Gastroesophageal sphincter (tissue), 4 donors: ENCODE measurements at regions not wholly inside any gene's neighbourhood (a gene's known extent, or its start where the extent isn't known, plus 50 kb on each side); places are given as distances from the start of the nearest gene placed in this dataset.

Source experiments
- ATAC-seq: fragments of 150-250 bp; one replicate; pipeline ENCODE4 v1.9.1; 2016; ENCODE audit warnings: mild to moderate bottlenecking, moderate library complexity
- H3K27ac ChIP-seq, 4 donors: fragments of 200-600 bp; sonication (generic) in 3 of 4; 1 replicate in 3 of 4; 2 replicates in 1 of 4; pipeline ENCODE4 v1.5.1; 2016 to 2019
- H3K27me3 ChIP-seq: fragments of 200-600 bp; sonication (generic); one replicate; pipeline ENCODE4 v1.5.1; 2019
- H3K36me3 ChIP-seq, 2 donors: fragments of 200-600 bp; sonication (generic); one replicate each; pipeline ENCODE4 v1.5.1; 2019; ENCODE audit warnings: control low read depth in 1 of 2
- H3K4me1 ChIP-seq, 3 donors: fragments of 200-600 bp; sonication (generic); 1 replicate in 2 of 3; 2 replicates in 1 of 3; pipeline ENCODE4 v1.5.1; 2016 to 2019; ENCODE audit warnings: control low read depth in 2 of 3
- H3K4me3 ChIP-seq, 2 donors: fragments of 200-600 bp; sonication (generic); one replicate each; pipeline ENCODE4 v1.5.1; 2019; ENCODE audit warnings: mild to moderate bottlenecking in 1 of 2, moderate library complexity in 1 of 2
- H3K9me3 ChIP-seq, 3 donors: fragments of 200-600 bp; sonication (generic); one replicate each; pipeline ENCODE4 v1.5.1; 2017 to 2019; ENCODE audit warnings: control low read depth in 2 of 3
- EP300 ChIP-seq: sonication (generic); formaldehyde crosslinking; IDR thresholded peaks from one replicate; pipeline ENCODE4 v1.6.1; 2017; ENCODE audit warnings: antibody characterized with exemption, mild to moderate bottlenecking
- POLR2A ChIP-seq, 2 donors: fragments of 450-650 bp; IDR thresholded peaks; one replicate each; pipeline ENCODE4 v1.6.1; 2017; ENCODE audit warnings: antibody characterized with exemption in 2 of 2, mild to moderate bottlenecking in 2 of 2, moderate library complexity in 1 of 2
- POLR2AphosphoS5 ChIP-seq: sonication (generic); formaldehyde crosslinking; IDR thresholded peaks from one replicate; pipeline ENCODE4 v1.6.1; 2017; ENCODE audit warnings: antibody characterized with exemption
- WGBS, 2 donors: methylation state at CpG; one replicate each; pipeline ENCODE4 v1.1.5; 2018; ENCODE audit warnings: low coverage in 1 of 2; 5-methylcytosine and 5-hydroxymethylcytosine counted together
- TF ChIP-seq, protein P1 (sequence below), 4 experiments: fragments of 200-600 bp in 2 of 4; fragments of 450-650 bp in 2 of 4; sonication (generic) in 1 of 4; IDR thresholded peaks; one replicate each; pipeline ENCODE4 v1.5.1; 2017 to 2019; ENCODE audit warnings: antibody characterized with exemption in 4 of 4, mild to moderate bottlenecking in 2 of 4, moderate library complexity in 2 of 4

DNA sequence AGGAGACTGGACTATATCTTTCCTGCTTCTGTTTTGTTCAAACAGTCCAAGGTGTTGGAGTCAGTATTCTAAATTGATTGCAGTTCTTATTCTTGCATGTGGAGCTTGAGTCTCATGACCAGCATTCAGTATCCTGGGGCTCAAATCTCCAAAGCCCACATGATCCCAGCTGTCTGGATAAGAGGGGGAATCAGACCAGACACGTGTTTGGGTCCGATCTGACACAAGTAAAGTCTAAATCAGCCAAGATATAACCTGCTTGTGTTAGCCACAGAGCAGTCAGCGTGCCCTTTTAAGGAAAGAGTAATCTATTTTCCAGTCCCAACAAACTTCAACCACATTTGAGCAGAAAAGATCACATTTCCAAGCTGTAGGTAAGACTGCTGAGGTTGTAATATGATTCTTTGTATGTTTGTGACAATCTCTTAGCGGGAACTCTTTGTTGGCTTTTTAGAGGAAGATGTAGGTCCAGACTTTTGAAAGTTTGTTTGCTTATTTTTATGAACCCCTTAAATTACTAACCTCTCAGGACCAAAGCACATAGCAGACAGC, 334.6 kb downstream of the SLC4A3 start:
- ATAC-seq, result no peak
- 53 to 60% methylated on average over 3 to 4 of the region's 4 CpGs for WGBS, 2 donors
- Histone ChIP-seq H3K9me3 (peaks cover 0 to 11% (median 0%) of the 10 kb centered on the region in 3 donors), H3K4me1 (no peaks in the 10 kb centered on the region), H3K36me3 (no peaks in the 10 kb centered on the region), H3K27ac (no peak overlapping the region), H3K4me3 (no peak overlapping the region), H3K27me3 (peaks cover 3% of the 10 kb centered on the region)
- no peak for TF ChIP-seq EP300
- no peak for TF ChIP-seq POLR2AphosphoS5

DNA sequence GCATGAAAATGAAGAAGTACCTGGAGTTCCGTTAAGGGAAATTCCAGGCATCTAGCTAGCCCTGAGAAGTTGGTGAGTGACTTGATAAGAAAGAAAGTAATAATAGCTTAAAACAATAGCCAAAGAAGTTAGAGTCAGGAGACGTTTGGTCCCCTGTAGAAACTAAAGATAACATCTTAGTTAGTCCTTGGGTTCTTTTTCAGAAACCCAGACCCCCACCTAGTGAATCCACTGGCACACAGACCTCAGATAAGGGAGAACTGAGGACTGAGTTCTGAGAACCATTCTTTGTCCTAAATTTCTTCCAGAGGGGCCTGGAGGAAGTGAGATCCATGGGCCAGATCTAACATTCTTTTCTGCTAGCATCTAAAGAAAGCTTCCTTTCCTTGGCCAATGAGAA, 335.4 kb downstream of the SLC4A3 start:
- no peaks in the 10 kb centered on the region for H3K4me1 ChIP-seq
- H3K27me3 ChIP-seq, result peaks cover 3% of the 10 kb centered on the region
- TF ChIP-seq POLR2AphosphoS5 (no peak), POLR2A (IDR thresholded peaks at IDR 0.05) (no peak), EP300 (no peak)
- TF ChIP-seq, protein P1, sequence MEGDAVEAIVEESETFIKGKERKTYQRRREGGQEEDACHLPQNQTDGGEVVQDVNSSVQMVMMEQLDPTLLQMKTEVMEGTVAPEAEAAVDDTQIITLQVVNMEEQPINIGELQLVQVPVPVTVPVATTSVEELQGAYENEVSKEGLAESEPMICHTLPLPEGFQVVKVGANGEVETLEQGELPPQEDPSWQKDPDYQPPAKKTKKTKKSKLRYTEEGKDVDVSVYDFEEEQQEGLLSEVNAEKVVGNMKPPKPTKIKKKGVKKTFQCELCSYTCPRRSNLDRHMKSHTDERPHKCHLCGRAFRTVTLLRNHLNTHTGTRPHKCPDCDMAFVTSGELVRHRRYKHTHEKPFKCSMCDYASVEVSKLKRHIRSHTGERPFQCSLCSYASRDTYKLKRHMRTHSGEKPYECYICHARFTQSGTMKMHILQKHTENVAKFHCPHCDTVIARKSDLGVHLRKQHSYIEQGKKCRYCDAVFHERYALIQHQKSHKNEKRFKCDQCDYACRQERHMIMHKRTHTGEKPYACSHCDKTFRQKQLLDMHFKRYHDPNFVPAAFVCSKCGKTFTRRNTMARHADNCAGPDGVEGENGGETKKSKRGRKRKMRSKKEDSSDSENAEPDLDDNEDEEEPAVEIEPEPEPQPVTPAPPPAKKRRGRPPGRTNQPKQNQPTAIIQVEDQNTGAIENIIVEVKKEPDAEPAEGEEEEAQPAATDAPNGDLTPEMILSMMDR (IDR thresholded peaks at IDR 0.05), result no peak
- ATAC-seq, result no peak
- no peaks in the 10 kb centered on the region for H3K36me3 ChIP-seq
- H3K9me3 ChIP-seq, result peaks cover 0 to 3% (median 0%) of the 10 kb centered on the region in 3 donors
- 72 to 80% methylated on average over 1 to 2 of the region's 2 CpGs for WGBS, 2 donors
- H3K27ac ChIP-seq, result no peak overlapping the region
- no peak overlapping the region for H3K4me3 ChIP-seq

DNA sequence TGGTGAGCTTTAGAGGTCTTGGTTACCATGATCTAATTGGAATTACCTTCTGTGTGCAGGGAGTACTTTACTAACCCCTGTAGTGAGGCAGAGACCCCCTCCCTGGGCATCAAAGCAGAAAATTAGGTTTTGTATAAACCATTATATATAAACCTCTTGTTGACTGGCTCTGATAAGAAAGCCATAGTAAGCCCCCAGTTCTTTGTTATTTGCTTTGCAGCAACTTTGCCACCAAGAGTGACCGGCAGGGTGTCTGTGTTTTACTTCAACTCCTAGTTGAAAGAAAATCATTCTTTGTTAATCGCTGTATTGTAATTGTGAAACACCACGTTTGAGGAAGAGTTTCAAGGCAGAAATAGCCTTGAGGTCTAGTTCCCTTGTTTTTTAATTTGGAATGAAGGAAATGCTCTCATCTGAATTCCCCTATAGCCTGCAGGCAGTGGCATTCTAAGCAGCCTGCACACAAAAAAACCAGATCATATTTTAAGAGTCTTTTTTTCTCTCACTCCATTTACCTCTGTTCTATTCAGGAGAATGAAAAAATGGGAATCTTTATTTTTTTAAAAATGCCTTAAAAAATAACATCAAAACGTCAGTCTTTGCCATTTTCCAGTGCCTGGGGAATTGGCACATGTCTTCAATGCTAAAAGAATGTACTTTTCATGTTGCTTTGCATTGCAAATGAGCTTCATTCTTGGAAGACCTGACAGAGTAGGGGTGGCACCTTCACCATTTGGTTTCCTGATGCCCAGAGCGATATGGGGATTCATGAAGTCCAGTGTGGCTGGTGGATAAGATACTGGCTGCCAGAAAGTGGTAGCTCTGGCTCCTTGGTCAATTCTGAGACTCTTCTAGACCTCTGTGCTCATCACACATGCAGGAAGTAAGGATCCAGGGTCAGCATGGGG, 338.1 kb downstream of the SLC4A3 start:
- ATAC-seq, result no peak
- H3K36me3 ChIP-seq, result no peaks in the 10 kb centered on the region
- no peaks in the 10 kb centered on the region for H3K4me1 ChIP-seq
- H3K27me3 ChIP-seq, result peaks cover 3% of the 10 kb centered on the region
- H3K9me3 ChIP-seq, result no peaks in the 10 kb centered on the region
- 56 to 58% methylated on average over 4 of the region's 5 CpGs for WGBS, 2 donors
- no peak overlapping the region for H3K4me3 ChIP-seq
- H3K27ac ChIP-seq, result no peak overlapping the region
- TF ChIP-seq POLR2A (IDR thresholded peaks at IDR 0.05) (no peak), POLR2AphosphoS5 (no peak), EP300 (no peak)
- TF ChIP-seq, protein P1 (IDR thresholded peaks at IDR 0.05), result no peak

DNA sequence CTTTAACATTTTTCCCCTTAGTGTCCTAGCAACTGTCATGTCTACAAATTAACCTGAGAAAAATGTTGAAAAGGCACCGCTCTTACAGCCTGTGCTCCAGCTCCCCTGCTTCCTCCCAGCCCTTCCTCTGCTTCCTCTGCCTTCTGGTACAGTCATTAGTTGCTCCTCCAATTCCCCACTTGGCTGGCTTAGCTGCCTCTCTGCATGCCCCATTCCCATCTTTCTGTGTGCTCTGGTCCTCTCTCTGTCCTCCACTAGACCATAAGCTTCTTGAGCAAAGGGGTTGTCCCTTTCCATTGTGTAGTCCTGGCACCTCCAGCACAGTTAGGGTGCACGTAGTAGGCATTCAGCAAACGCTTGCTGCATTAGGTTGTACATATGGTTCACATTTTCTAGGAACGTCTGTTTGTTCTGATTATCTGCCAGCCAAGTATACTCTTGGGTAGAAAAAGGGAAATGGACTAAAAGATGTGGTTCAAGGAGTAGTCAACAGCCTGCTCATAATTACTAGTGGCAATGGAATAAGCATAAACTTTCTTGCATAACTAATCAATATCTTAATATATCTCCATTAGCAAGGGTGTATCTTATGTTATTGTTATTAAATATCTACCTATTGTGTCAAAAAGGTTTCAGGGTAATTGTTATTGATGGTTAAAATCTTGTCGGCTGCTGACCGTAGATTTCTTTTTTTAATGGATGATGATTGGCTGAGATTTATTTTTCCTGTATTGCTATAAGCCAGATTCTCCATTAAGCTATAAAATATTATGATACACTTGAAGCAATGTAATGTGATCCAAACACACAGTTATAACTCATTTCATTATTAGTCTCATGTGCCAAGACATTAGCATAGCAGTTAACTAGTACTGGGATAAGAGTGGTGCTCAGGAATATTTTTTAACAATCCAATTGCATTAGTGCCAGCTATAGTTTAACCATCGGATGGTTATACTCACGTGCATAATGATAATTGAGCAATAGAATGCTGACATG, 340.1 kb downstream of the SLC4A3 start:
- ATAC-seq, result no peak
- Histone ChIP-seq H3K9me3 (no peaks in the 10 kb centered on the region), H3K27ac (no peak overlapping the region), H3K27me3 (peaks cover 3% of the 10 kb centered on the region), H3K4me3 (no peak overlapping the region), H3K36me3 (no peaks in the 10 kb centered on the region), H3K4me1 (no peaks in the 10 kb centered on the region)
- TF ChIP-seq POLR2A (IDR thresholded peaks at IDR 0.05) (no peak), EP300 (no peak), POLR2AphosphoS5 (no peak)
- TF ChIP-seq, protein P1 (IDR thresholded peaks at IDR 0.05), result no peak
- 53 to 59% methylated on average over 7 to 8 of the region's 8 CpGs for WGBS, 2 donors
